HepG2 (cell line): ENCODE measurements at regions not wholly inside any gene's neighbourhood (a gene's known extent, or its start where the extent isn't known, plus 50 kb on each side); places are given as distances from the start of the nearest gene placed in this dataset.
"Not testable (repeated sequence)": the region's sequence is repeated elsewhere in the genome, so short reads cannot be mapped to it uniquely, and the experiment has no call there.

Experiments
- ATF3 ChIP-seq: sonication (generic); formaldehyde crosslinking; IDR thresholded peaks from 2 replicates; pipeline ENCODE4 v1.4.0; 2020; ENCODE audit warnings: missing genetic modification reagents
- CERS6 ChIP-seq: sonication (generic); formaldehyde crosslinking; IDR thresholded peaks from 2 replicates; pipeline ENCODE4 v1.5.0; 2020; ENCODE audit warnings: missing genetic modification reagents
- CTCF ChIP-seq: sonication (generic); formaldehyde crosslinking; IDR thresholded peaks from 2 replicates; pipeline ENCODE4 v1.5.0; 2020; ENCODE audit warnings: mild to moderate bottlenecking, missing genetic modification reagents, moderate library complexity
- JUN ChIP-seq: sonication (generic); formaldehyde crosslinking; IDR thresholded peaks from 2 replicates; pipeline ENCODE4 v1.4.0; 2020; ENCODE audit warnings: mild to moderate bottlenecking, missing genetic modification reagents
- MAZ ChIP-seq, 2 experiments: sonication (generic) in 1 of 2; formaldehyde crosslinking in 1 of 2; IDR thresholded peaks; 2 replicates each; pipeline versions ENCODE4 v1.5.0 to v1.6.1; 2012 to 2020; ENCODE audit warnings: low read depth in 2 of 2, mild to moderate bottlenecking in 2 of 2, borderline replicate concordance in 1 of 2, improper control_type of control experiment in 1 of 2, low read length in 1 of 2, missing genetic modification reagents in 1 of 2, moderate library complexity in 1 of 2
- REST ChIP-seq, 2 experiments: IDR thresholded peaks; 2 replicates each; pipeline ENCODE4 v1.6.1; 2011 to 2012; ENCODE audit warnings: low read length in 2 of 2, borderline replicate concordance in 1 of 2, low read depth in 1 of 2, mild to moderate bottlenecking in 1 of 2, moderate library complexity in 1 of 2
- RFX3 ChIP-seq: IDR thresholded peaks from 2 replicates; pipeline ENCODE4 v1.6.1; 2016; ENCODE audit warnings: missing biosample characterization, missing genetic modification reagents
- SP1 ChIP-seq, 2 experiments: fragments of 450-650 bp in 1 of 2; sonication (generic) in 1 of 2; formaldehyde crosslinking in 1 of 2; IDR thresholded peaks; 2 replicates each; pipeline versions ENCODE4 v1.4.0 to v1.6.1; 2016 to 2020; ENCODE audit warnings: missing genetic modification reagents in 1 of 2
- ZBTB44 ChIP-seq: sonication (generic); formaldehyde crosslinking; IDR thresholded peaks from 2 replicates; pipeline ENCODE4 v1.4.0; 2020; ENCODE audit warnings: missing genetic modification reagents
- ZNF512 ChIP-seq: sonication (generic); formaldehyde crosslinking; IDR thresholded peaks from 2 replicates; pipeline ENCODE4 v1.4.0; 2020; ENCODE audit warnings: mild to moderate bottlenecking, missing genetic modification reagents
- ZNF619 ChIP-seq: sonication (generic); formaldehyde crosslinking; IDR thresholded peaks from 2 replicates; pipeline ENCODE4 v1.4.0; 2020; ENCODE audit warnings: mild to moderate bottlenecking, missing genetic modification reagents
- ZNF724P ChIP-seq: sonication (generic); formaldehyde crosslinking; IDR thresholded peaks from 2 replicates; pipeline ENCODE4 v1.8.0; 2022; ENCODE audit warnings: missing genetic modification reagents, borderline replicate concordance

- not testable (repeated sequence) for TF ChIP-seq ZNF512; CTCF; SP1 (IDR thresholded peaks at IDR 0.05); SP1 (CRISPR knock-in tag; IDR thresholded peaks at IDR 0.05); RFX3; ZBTB44 (CRISPR knock-in tag); JUN; ATF3; ZNF619; MAZ (IDR thresholded peaks at IDR 0.05; ENCODE audit: borderline replicate concordance, low read depth, low read length); MAZ (CRISPR knock-in tag; IDR thresholded peaks at IDR 0.05; ENCODE audit: low read depth); REST (IDR thresholded peaks at IDR 0.05; ENCODE audit: borderline replicate concordance in 1 of 2, low read depth in 1 of 2, low read length in 2 of 2); CERS6 (CRISPR knock-in tag); ZNF724P (CRISPR knock-in tag)
Measured at GRCh38 chr1:224003896-224004295, 110.0 kb upstream of the FBXO28 start.
